ENCODE measurements at regions not wholly inside any gene's neighbourhood (a gene's known extent, or its start where the extent isn't known, plus 50 kb on each side); places are given as distances from the start of the nearest gene placed in this dataset.

GRCh38 chr1:103307751-103308150 lies 199.4 kb upstream of the COL11A1 start:
- Histone ChIP-seq H3K36me3 (ENCODE audit: insufficient read depth, low read length) (no peaks in the 10 kb centered on the region), H3K27me3 (ENCODE audit: control insufficient read depth in 1 of 2, insufficient read depth in 2 of 2, low read length in 2 of 2) (no peaks in the 10 kb centered on the region), H3K4me1 (ENCODE audit: insufficient read depth, low read length) (no peaks in the 10 kb centered on the region), H3K27ac (ENCODE audit: low read depth in 1 of 2, low read length in 2 of 2) (no peak overlapping the region), H3K4me3 (ENCODE audit: low read length) (no peak overlapping the region), H3K9me3 (ENCODE audit: control insufficient read depth in 1 of 2, insufficient read depth in 1 of 2, low read length in 2 of 2) (no peaks in the 10 kb centered on the region)
- intact Hi-C loops (cut with DNase I, micrococcal nuclease), result no loop called here
- Mint-ChIP-seq H3K4me1 (ENCODE audit: low read depth) (no peaks in the 10 kb centered on the region), H3K27ac (no peak overlapping the region), H3K9me3 (no peaks in the 10 kb centered on the region), H3K36me3 (ENCODE audit: low read depth) (no peaks in the 10 kb centered on the region), H3K27me3 (no peaks in the 10 kb centered on the region), H3K4me3 (no peak overlapping the region)
- ATAC-seq (ENCODE audit: poor library complexity) (no peak), DNase-seq (no peak)
- no peak for TF ChIP-seq CTCF (IDR thresholded peaks at IDR 0.05)
- ChIA-PET CTCF (no interaction called here), POLR2A (no interaction called here)

DNA sequence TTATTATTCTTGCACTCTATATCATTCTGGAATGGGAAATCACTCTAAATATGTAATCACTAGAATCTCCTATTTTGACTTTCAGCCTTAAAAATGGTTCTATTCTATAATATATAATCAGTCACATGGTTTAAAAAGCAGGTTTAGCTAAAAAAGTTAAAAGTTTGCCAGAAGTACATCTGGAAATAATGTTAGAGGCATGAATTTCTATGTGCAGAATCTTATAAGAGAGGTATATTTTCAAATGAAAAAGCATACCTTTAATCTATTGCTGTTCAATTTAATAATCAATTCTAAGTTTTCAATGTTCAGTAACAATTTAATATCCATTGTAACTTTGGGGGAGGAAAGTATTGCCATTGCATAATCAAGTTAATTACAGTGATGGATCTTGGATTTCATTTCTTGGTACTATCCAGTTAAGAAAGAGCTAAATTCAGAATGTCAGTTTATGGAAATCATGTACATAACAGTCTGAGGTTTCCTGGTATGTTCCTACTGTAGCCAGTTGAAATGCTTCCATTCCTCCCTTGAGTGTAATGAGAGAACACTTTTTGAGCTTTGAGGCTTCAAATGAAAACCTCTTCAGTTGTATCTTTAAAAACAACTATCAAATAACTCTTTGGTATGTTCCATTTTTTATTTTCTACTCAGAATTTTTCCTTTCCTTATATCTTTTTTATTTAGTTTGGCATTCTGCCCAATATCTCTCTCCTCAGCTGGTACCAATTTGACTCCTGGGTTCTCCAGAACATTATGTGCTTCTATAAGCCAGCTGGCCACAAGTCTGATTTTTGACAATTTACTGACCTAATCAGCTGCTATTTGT lies 175.7 kb upstream of the COL11A1 start:
- Mint-ChIP-seq H3K27me3 (no peaks in the 10 kb centered on the region), H3K27ac (no peak overlapping the region), H3K9me3 (peaks cover 5% of the 10 kb centered on the region), H3K4me3 (no peak overlapping the region), H3K4me1 (ENCODE audit: low read depth) (no peaks in the 10 kb centered on the region), H3K36me3 (ENCODE audit: low read depth) (no peaks in the 10 kb centered on the region)
- TF ChIP-seq CTCF (IDR thresholded peaks at IDR 0.05), result no peak
- ATAC-seq (ENCODE audit: poor library complexity) (no peak), DNase-seq (no peak)
- Histone ChIP-seq H3K9me3 (ENCODE audit: control insufficient read depth in 1 of 2, insufficient read depth in 1 of 2, low read length in 2 of 2) (no peaks in the 10 kb centered on the region), H3K4me3 (ENCODE audit: low read length) (no peak overlapping the region), H3K4me1 (ENCODE audit: insufficient read depth, low read length) (no peaks in the 10 kb centered on the region), H3K27me3 (ENCODE audit: control insufficient read depth in 1 of 2, insufficient read depth in 2 of 2, low read length in 2 of 2) (no peaks in the 10 kb centered on the region), H3K27ac (ENCODE audit: low read depth in 1 of 2, low read length in 2 of 2) (no peak overlapping the region), H3K36me3 (ENCODE audit: insufficient read depth, low read length) (no peaks in the 10 kb centered on the region)
- intact Hi-C loops (cut with DNase I, micrococcal nuclease), result no loop called here
- ChIA-PET CTCF (no interaction called here), POLR2A (no interaction called here)

DNA sequence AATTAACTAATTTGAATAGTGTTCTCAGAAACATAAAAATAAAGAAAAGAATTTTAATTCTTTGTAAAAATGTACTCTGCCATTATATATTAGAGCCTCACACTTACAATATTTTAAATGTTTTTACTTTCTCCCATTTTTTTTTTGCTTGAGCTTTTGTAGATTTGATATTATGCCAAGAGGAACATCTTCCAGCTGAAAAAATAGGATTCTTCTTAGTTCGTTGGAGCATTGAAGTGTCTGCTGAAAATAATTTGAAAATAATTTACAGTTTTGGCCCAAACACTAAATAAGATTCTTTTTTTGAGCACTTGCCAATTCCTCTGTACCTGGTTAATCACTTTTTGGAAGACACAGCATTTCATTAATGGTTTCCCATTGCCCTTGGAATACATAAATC lies 175.0 kb upstream of the COL11A1 start:
- H3K36me3 ChIP-seq (ENCODE audit: insufficient read depth, low read length), result no peaks in the 10 kb centered on the region

More for the DNA sequence above, 175.0 kb upstream of the COL11A1 start:
- no peaks in the 10 kb centered on the region for H3K9me3 ChIP-seq (ENCODE audit: control insufficient read depth in 1 of 2, insufficient read depth in 1 of 2, low read length in 2 of 2)
- no peak for ATAC-seq (ENCODE audit: poor library complexity)
- DNase-seq, result no peak
- Mint-ChIP-seq H3K9me3 (peaks cover 4% of the 10 kb centered on the region), H3K36me3 (ENCODE audit: low read depth) (no peaks in the 10 kb centered on the region), H3K4me3 (no peak overlapping the region), H3K27me3 (no peaks in the 10 kb centered on the region), H3K27ac (no peak overlapping the region), H3K4me1 (ENCODE audit: low read depth) (no peaks in the 10 kb centered on the region)
- no peak for TF ChIP-seq CTCF (IDR thresholded peaks at IDR 0.05)
- no peak overlapping the region for H3K27ac ChIP-seq (ENCODE audit: low read depth in 1 of 2, low read length in 2 of 2)
- intact Hi-C loops (cut with DNase I, micrococcal nuclease), result no loop called here
- ChIA-PET POLR2A (no interaction called here), CTCF (no interaction called here)
- H3K4me1 ChIP-seq (ENCODE audit: insufficient read depth, low read length), result no peaks in the 10 kb centered on the region
- no peaks in the 10 kb centered on the region for H3K27me3 ChIP-seq (ENCODE audit: control insufficient read depth in 1 of 2, insufficient read depth in 2 of 2, low read length in 2 of 2)
- H3K4me3 ChIP-seq (ENCODE audit: low read length), result no peak overlapping the region
